ENCODE measurements at regions not wholly inside any gene's neighbourhood (a gene's known extent, or its start where the extent isn't known, plus 50 kb on each side); places are given as distances from the start of the nearest gene placed in this dataset.
A peak's percentile ranks its signal among the peaks of the same experiment; 100 is the strongest.

- no peak overlapping the region for H3K27ac ChIP-seq
- H3K36me3 ChIP-seq (ENCODE audit: insufficient read depth): no peaks in the 10 kb centered on the region
- no peak overlapping the region for H3K4me3 ChIP-seq (IDR thresholded peaks at IDR 0.05; ENCODE audit: insufficient read depth, low read depth, low read length)
- no peak for TF ChIP-seq CTCF (conservative IDR thresholded peaks at IDR 0.05; ENCODE audit: low read depth, low read length)
- H3K4me1 ChIP-seq (ENCODE audit: low read depth, poor library complexity, severe bottlenecking): peaks cover 10% of the 10 kb centered on the region
- H3K79me2 ChIP-seq (ENCODE audit: insufficient read depth, low read depth): no peaks in the 10 kb centered on the region
- no peak overlapping the region for H3K4me2 ChIP-seq
- no peak overlapping the region for H2AFZ ChIP-seq (ENCODE audit: low read depth)
- H3K9ac ChIP-seq: no peak overlapping the region
- H4K20me1 ChIP-seq (ENCODE audit: insufficient read depth): no peaks in the 10 kb centered on the region
- no peaks in the 10 kb centered on the region for H3K27me3 ChIP-seq (ENCODE audit: insufficient read depth, low read depth)
These were observed 599.6 kb downstream of the CCDC171 start for GRCh38 chr9:16152276-16153101.

GRCh38 chr9:16153221-16153620 lies 600.4 kb downstream of the CCDC171 start:
- H2AFZ ChIP-seq (ENCODE audit: low read depth): no peak overlapping the region
- H3K4me3 ChIP-seq (IDR thresholded peaks at IDR 0.05; ENCODE audit: insufficient read depth, low read depth, low read length): no peak overlapping the region
- H3K27ac ChIP-seq: no peak overlapping the region
- H3K9ac ChIP-seq: no peak overlapping the region
- no peaks in the 10 kb centered on the region for H3K79me2 ChIP-seq (ENCODE audit: insufficient read depth, low read depth)
- no peaks in the 10 kb centered on the region for H3K27me3 ChIP-seq (ENCODE audit: insufficient read depth, low read depth)
- TF ChIP-seq CTCF (conservative IDR thresholded peaks at IDR 0.05; ENCODE audit: low read depth, low read length): no peak
- no peaks in the 10 kb centered on the region for H3K36me3 ChIP-seq (ENCODE audit: insufficient read depth)
- H3K4me1 ChIP-seq (ENCODE audit: low read depth, poor library complexity, severe bottlenecking): peaks cover 10% of the 10 kb centered on the region
- no peaks in the 10 kb centered on the region for H4K20me1 ChIP-seq (ENCODE audit: insufficient read depth)
- no peak overlapping the region for H3K4me2 ChIP-seq

DNA sequence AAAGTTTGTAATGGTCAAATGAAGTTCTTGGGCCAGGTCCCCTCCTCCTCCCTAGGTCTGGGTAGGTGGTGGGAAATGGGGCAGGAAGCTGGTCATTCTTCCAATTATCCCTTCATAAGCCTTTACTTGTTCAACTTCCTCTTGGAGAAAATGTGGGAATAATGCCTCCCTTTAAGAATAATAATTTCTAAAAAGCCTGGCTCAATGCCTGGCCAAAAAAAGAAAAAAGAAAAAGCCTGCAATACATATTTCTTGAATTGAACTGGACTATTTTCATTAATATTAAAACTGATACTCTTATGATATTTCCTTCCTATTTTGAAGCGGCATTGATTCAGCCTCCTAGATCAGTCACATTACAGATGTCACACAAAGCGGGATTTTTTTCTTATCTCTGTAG lies 600.9 kb downstream of the CCDC171 start:
- Histone ChIP-seq H3K79me2 (ENCODE audit: insufficient read depth, low read depth) (no peaks in the 10 kb centered on the region), H3K4me2 (no peak overlapping the region), H3K27me3 (ENCODE audit: insufficient read depth, low read depth) (no peaks in the 10 kb centered on the region), H3K4me1 (ENCODE audit: low read depth, poor library complexity, severe bottlenecking) (peaks cover 10% of the 10 kb centered on the region), H3K36me3 (ENCODE audit: insufficient read depth) (no peaks in the 10 kb centered on the region), H2AFZ (ENCODE audit: low read depth) (no peak overlapping the region), H4K20me1 (ENCODE audit: insufficient read depth) (no peaks in the 10 kb centered on the region), H3K9ac (no peak overlapping the region), H3K27ac (no peak overlapping the region), H3K4me3 (IDR thresholded peaks at IDR 0.05; ENCODE audit: insufficient read depth, low read depth, low read length) (no peak overlapping the region)
- no peak for TF ChIP-seq CTCF (conservative IDR thresholded peaks at IDR 0.05; ENCODE audit: low read depth, low read length)

GRCh38 chr9:16154521-16155078 lies 601.8 kb downstream of the CCDC171 start:
- TF ChIP-seq CTCF (conservative IDR thresholded peaks at IDR 0.05; ENCODE audit: low read depth, low read length): peak; percentile 46; the same call in 1 of the 2 replicates
- peak overlapping the region; percentile 60; the same call in 1 of the 2 replicates for H3K4me2 ChIP-seq
- H3K9ac ChIP-seq: no peak overlapping the region
- H3K4me3 ChIP-seq (IDR thresholded peaks at IDR 0.05; ENCODE audit: insufficient read depth, low read depth, low read length): no peak overlapping the region
- H3K79me2 ChIP-seq (ENCODE audit: insufficient read depth, low read depth): no peaks in the 10 kb centered on the region
- no peaks in the 10 kb centered on the region for H4K20me1 ChIP-seq (ENCODE audit: insufficient read depth)
- H2AFZ ChIP-seq (ENCODE audit: low read depth): peak overlapping the region; percentile 80
- no peak overlapping the region for H3K27ac ChIP-seq
- peaks cover 10% of the 10 kb centered on the region for H3K4me1 ChIP-seq (ENCODE audit: low read depth, poor library complexity, severe bottlenecking)
- no peaks in the 10 kb centered on the region for H3K36me3 ChIP-seq (ENCODE audit: insufficient read depth)
- H3K27me3 ChIP-seq (ENCODE audit: insufficient read depth, low read depth): no peaks in the 10 kb centered on the region

All from KMS-11 (cell line).